Activated CD8-positive, alpha-beta memory T cell treated with anti-CD3 and anti-CD28 coated beads, Interleukin-2, amount 10 ng/mL, durations not matched to agents 7 days and 5 days (primary cell): ENCODE measurements at regions not wholly inside any gene's neighbourhood (a gene's known extent, or its start where the extent isn't known, plus 50 kb on each side); places are given as distances from the start of the nearest gene placed in this dataset.
"Not testable (repeated sequence)": the region's sequence is repeated elsewhere in the genome, so short reads cannot be mapped to it uniquely, and the experiment has no call there.

ENCODE experiments used
- ATAC-seq: fragments of 150-1000 bp; cut with Tn5 transposase; one replicate; pipeline ENCODE4 v1.10.0; 2021; ENCODE audit warnings: moderate library complexity
- CTCF ChIA-PET: fragments of 350-600 bp; sonication (Branson Sonifier 250); formaldehyde crosslinking; loops from one replicate; lab custom pipeline; 2021; ENCODE audit warnings: antibody characterized with exemption; lab: Charles Lee
- DNase-seq: peaks from one replicate; pipeline ENCODE4 v3.0.0-alpha.2; 2020
- H3K27ac Mint-ChIP-seq: one replicate; pipeline ENCODE4 v1.8.0; 2021; ENCODE audit warnings: mild to moderate bottlenecking, mixed read lengths
- H3K27me3 Mint-ChIP-seq: one replicate; pipeline ENCODE4 v1.8.0; 2021; ENCODE audit warnings: mixed read lengths
- H3K36me3 Mint-ChIP-seq: one replicate; pipeline ENCODE4 v1.8.0; 2021; ENCODE audit warnings: mild to moderate bottlenecking, mixed read lengths
- H3K4me1 Mint-ChIP-seq: one replicate; pipeline ENCODE4 v1.8.0; 2021; ENCODE audit warnings: mixed read lengths
- H3K4me3 Mint-ChIP-seq: one replicate; pipeline ENCODE4 v1.8.0; 2021; ENCODE audit warnings: mild to moderate bottlenecking, moderate library complexity, mixed read lengths
- H3K9me3 Mint-ChIP-seq: one replicate; pipeline ENCODE4 v1.8.0; 2022; ENCODE audit warnings: low read depth, mixed read lengths

DNA sequence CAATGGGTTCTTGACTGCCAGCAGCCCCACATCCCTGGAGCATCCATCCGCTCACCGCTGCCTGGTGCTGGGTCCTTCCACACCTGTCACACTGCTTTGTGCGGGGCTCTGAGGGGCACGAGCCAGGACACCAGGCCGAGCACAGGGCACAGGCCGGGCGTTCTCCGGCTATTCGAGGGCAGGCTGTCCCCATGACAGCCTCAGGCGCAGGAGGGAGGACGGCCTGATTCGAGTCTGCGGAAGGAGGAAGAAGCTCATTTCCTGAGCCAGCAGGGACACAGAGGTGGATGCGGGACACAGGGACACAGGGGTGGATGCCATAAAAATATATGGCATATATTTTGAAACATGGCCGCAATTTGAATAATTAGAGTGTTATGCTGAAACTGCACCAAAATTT, 76.9 kb upstream of the ZNG1F start:
- H3K27me3 Mint-ChIP-seq, DNase-seq, ATAC-seq, H3K4me3 Mint-ChIP-seq, H3K36me3 Mint-ChIP-seq, CTCF ChIA-PET, H3K4me1 Mint-ChIP-seq, H3K27ac Mint-ChIP-seq, H3K9me3 Mint-ChIP-seq: not testable (repeated sequence)

DNA sequence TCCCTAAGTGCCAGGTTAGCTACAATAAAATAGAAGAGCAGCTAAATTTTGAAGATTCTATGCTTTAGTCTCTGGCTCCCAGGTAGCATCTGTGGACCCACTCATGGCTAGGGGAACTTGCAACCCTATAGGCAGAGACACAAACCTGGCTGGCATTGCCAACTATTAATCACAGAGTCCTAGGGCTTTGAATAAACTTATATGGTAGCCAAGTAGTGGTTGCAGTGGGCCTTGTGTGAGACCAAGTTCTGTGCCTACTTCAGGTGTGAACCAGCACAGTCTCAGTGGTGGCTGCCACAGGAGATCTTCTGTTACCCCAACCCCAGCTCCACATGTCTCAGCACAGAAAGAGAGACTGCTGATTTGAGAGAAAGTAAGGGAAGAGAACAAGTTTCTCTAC, 62.9 kb upstream of the ZNG1F start:
- H3K27ac Mint-ChIP-seq, H3K36me3 Mint-ChIP-seq, H3K4me3 Mint-ChIP-seq, H3K9me3 Mint-ChIP-seq, DNase-seq, H3K27me3 Mint-ChIP-seq, ATAC-seq, H3K4me1 Mint-ChIP-seq, CTCF ChIA-PET: not testable (repeated sequence)

DNA sequence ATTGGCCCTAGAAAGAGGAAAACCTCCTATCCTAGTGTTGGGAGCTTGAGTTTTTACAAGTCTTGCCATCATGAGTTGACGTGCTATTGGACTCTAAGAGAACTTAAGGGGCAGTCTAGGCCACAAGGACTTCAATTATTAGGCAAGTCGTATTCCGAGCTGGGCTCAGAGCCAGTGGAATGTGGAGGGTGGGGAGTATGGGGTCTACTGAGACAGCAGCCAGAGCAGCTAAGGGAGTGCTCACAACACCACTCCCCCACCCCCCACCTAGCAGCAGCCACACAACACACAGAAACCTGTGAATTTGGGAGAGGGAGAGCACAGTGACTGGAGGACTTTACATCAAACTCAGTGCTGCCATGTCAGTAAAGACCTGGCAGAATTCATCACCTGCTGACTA, 62.0 kb upstream of the ZNG1F start:
- H3K4me1 Mint-ChIP-seq, H3K27me3 Mint-ChIP-seq, H3K36me3 Mint-ChIP-seq, H3K27ac Mint-ChIP-seq, ATAC-seq, H3K4me3 Mint-ChIP-seq, CTCF ChIA-PET, DNase-seq, H3K9me3 Mint-ChIP-seq: not testable (repeated sequence)

DNA sequence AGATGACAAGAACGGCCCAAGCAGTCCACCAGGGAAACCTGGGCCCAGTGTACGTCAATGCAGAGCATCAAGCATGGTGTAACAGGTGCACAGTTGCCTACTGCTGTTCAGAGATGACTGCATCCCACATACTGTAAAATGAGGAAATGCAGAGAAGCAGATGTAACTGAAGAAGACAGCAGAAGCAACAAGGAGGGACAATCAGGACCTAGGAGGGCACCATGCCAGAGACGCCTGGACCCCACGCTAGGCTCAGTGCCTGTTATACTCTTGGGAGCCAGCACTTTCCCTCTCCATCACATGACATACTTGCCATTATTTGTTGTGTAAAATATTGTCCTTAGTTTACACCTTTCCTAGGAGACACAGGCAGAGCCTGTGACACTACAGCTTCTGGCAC, 57.6 kb upstream of the ZNG1F start:
- CTCF ChIA-PET, H3K36me3 Mint-ChIP-seq, H3K27ac Mint-ChIP-seq, H3K27me3 Mint-ChIP-seq, H3K4me3 Mint-ChIP-seq, DNase-seq, ATAC-seq, H3K4me1 Mint-ChIP-seq, H3K9me3 Mint-ChIP-seq: not testable (repeated sequence)
